ENCODE measurements at regions not wholly inside any gene's neighbourhood (a gene's known extent, or its start where the extent isn't known, plus 50 kb on each side); places are given as distances from the start of the nearest gene placed in this dataset.
A peak's percentile ranks its signal among the peaks of the same experiment; 100 is the strongest.
"Not testable (repeated sequence)": the region's sequence is repeated elsewhere in the genome, so short reads cannot be mapped to it uniquely, and the experiment has no call there.

DNA sequence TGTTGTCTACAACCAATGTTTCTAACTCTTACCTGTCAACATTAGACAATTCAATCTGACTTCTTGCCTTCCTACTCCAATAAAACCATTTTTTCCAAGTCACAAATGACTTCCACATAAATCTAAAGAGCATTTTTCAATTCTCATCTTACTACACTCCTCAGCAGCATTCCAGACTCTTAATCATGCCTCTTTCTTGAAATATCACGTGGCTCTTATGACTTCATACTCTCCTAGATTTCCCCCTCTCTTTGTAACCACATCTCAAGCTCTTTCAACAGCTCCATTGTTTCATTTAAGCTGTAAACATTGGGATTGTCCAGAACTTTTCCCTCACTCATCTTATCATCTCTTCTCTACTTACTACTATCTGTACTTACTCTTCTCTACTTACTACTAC, 666.6 kb downstream of the TTLL7 start:
- H3K27ac Mint-ChIP-seq; H3K4me3 Mint-ChIP-seq; CTCF ChIA-PET; H3K9me3 Mint-ChIP-seq; H3K36me3 Mint-ChIP-seq (ENCODE audit: low read depth); intact Hi-C loops (cut with micrococcal nuclease); H3K4me1 Mint-ChIP-seq (ENCODE audit: low read depth); DNase-seq; H3K27me3 Mint-ChIP-seq (ENCODE audit: low read depth): not testable (repeated sequence)

DNA sequence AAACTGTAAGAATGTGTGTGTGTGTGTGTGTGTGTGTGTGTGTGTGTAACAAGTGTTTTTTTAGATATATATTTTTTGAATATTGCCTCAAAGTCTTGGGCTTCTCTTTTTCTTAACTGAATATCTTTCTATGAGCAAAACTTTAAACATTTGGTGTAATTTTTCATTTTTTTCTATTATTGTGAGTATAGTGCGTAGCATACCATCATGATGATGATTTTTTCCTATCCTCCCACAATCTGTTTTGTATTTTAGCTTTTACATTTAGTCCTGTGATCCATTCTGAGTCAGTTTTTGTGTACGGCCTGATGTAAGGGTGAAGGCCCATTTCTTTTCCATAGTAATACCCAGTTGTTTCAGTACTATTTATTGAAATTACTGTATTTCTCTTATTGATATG, 680.6 kb downstream of the TTLL7 start:
- intact Hi-C loops (cut with micrococcal nuclease): loop anchor here (10.0 kb wide), 2 partner anchors 186 to 546 kb away; no protein-coding TSS in a partner anchor
- DNase-seq: no peak
- CTCF ChIA-PET: no interaction called here
- Mint-ChIP-seq H3K4me1 (ENCODE audit: low read depth) (no peaks in the 10 kb centered on the region), H3K9me3 (peaks cover 1% of the 10 kb centered on the region), H3K27ac (no peak overlapping the region), H3K27me3 (ENCODE audit: low read depth) (no peaks in the 10 kb centered on the region), H3K36me3 (ENCODE audit: low read depth) (peaks cover 1% of the 10 kb centered on the region), H3K4me3 (no peak overlapping the region)

DNA sequence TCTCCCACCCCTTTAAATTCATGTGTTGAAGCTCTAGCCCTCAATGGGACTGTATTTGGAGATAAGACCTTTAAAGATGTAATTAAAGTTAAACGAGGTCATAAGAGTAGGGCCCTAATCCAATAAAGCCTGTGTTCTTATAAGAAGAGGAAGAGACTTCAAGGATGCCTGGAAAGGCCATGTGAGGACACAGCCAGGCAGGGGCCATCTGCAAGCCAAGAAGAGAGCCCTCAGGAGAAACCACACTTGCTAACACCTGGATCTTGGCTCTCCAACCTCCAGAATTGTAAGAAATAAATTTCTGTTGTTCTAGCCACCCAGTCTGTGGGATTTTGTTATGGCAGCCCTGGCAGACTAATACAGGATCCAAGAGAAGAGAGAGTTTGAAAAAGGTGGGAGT, 683.5 kb downstream of the TTLL7 start:
- DNase-seq; H3K4me3 Mint-ChIP-seq; H3K27ac Mint-ChIP-seq; H3K9me3 Mint-ChIP-seq; H3K4me1 Mint-ChIP-seq (ENCODE audit: low read depth); H3K27me3 Mint-ChIP-seq (ENCODE audit: low read depth); H3K36me3 Mint-ChIP-seq (ENCODE audit: low read depth); CTCF ChIA-PET: not testable (repeated sequence)
- intact Hi-C loops (cut with micrococcal nuclease): loop anchor here (10.0 kb wide), 2 partner anchors 189 to 549 kb away; no protein-coding TSS in a partner anchor

DNA sequence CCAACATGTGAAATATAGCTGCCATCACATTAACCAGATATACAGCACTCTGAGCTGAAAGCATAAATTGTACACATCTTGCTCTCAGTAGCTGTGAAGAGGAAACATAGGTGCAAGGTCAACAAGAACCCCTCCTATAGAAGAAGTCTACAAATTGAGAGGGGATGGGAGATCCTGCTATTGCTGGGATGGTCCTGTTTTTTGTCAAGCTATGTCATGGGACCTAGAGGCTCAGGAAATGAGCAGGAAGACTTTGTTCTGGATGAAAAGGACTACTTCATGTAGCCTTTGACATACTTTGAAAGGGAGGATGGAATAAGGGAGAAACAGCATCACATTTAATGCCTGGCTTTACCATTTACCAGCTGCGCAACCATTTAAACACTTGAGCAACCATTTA, 688.8 kb downstream of the TTLL7 start:
- H3K9me3 Mint-ChIP-seq; H3K36me3 Mint-ChIP-seq (ENCODE audit: low read depth); H3K27ac Mint-ChIP-seq; DNase-seq; H3K4me1 Mint-ChIP-seq (ENCODE audit: low read depth); H3K4me3 Mint-ChIP-seq; CTCF ChIA-PET; H3K27me3 Mint-ChIP-seq (ENCODE audit: low read depth): not testable (repeated sequence)
- intact Hi-C loops (cut with micrococcal nuclease): loop anchor here (5.0 to 10.0 kb wide), 3 partner anchors 195 to 555 kb away; no protein-coding TSS in a partner anchor

DNA sequence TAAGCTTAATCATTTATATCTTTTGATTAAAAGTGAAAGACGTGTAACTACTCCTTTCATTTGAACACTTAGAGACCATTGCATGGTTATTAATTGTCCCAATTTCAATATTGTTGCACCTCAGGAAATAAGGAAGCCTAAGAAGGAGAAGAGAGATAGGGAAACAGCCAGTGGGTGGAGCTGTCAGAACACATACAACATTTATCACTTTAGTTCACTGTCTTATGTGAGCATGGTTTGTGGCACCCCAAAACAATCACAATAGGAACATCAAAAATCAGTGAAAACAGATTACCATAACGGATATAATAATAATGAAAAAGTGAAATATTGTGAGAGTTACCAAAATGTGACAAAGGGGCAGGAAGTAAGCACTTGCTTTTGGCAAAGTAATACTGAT, 689.9 kb downstream of the TTLL7 start:
- CTCF ChIA-PET; H3K4me3 Mint-ChIP-seq; H3K27me3 Mint-ChIP-seq (ENCODE audit: low read depth); H3K4me1 Mint-ChIP-seq (ENCODE audit: low read depth); H3K27ac Mint-ChIP-seq; H3K9me3 Mint-ChIP-seq; intact Hi-C loops (cut with micrococcal nuclease); H3K36me3 Mint-ChIP-seq (ENCODE audit: low read depth): not testable (repeated sequence)
- DNase-seq: peak; percentile 21

DNA sequence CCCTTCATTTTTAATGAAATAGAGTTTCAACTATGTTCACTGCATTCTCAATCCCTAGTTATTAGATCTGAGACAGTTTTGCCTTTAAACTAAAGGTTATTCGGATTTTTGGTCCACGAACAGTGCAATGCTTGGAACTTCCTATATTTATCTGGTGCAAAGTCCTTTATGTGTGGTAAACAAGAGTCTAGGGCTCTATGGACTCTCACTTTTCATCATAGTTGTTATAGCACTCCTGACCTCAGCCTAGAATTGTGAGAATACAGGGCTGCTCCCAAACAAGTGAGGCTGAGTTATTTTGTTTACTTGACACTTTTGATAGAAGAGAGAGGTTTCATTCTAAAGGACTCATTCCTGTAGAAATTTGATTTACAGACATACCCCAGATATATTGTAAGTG, 692.1 kb downstream of the TTLL7 start:
- DNase-seq; H3K27me3 Mint-ChIP-seq (ENCODE audit: low read depth); intact Hi-C loops (cut with micrococcal nuclease); H3K27ac Mint-ChIP-seq; H3K4me1 Mint-ChIP-seq (ENCODE audit: low read depth); H3K36me3 Mint-ChIP-seq (ENCODE audit: low read depth); H3K4me3 Mint-ChIP-seq; CTCF ChIA-PET; H3K9me3 Mint-ChIP-seq: not testable (repeated sequence)

DNA sequence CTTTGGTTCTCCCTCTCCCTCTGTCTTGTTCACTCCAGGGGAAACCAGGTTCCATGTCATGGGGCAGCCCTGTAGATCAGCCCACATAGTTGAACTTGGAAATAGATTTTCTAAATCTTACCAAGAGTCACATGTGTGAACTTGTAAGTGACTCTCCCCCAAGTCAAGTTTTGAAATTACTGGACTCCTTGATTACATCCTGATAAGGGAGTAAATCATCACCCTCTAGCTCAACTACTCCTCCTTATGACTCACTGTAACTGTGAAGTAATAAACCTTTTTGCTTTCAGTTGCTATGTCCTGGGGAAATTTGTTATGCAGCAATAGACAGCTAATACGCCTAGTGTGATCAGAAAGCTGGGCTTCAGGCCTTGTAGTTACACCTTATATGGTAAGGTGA, 703.3 kb downstream of the TTLL7 start:
- H3K4me1 Mint-ChIP-seq (ENCODE audit: low read depth); intact Hi-C loops (cut with micrococcal nuclease); H3K27ac Mint-ChIP-seq; H3K27me3 Mint-ChIP-seq (ENCODE audit: low read depth); H3K4me3 Mint-ChIP-seq; H3K9me3 Mint-ChIP-seq; H3K36me3 Mint-ChIP-seq (ENCODE audit: low read depth): not testable (repeated sequence)
- CTCF ChIA-PET: interaction anchor here (0.7 kb wide), 1 partner anchor 599 kb away, joined by 3 read pairs; no protein-coding TSS in a partner anchor
- DNase-seq: peak; percentile 4

DNA sequence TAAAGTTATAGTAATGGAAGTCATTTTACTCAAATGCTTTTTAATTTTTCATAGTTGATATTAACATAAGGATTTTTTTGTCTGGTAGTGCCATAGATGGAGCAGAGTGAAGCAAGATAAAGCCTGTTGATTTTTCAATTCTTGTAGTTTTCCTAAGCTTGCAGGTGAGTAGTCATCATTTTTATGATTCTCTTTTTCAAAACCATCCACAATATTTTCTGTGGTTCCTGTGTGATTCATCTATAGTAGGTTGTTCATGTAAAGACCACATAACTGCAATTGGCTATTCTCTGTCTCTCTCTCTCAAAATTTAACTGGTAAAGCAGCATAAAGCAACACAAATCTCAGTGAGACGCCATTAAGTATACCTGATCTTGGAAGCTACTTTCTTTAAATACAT, 711.5 kb downstream of the TTLL7 start:
- H3K36me3 Mint-ChIP-seq (ENCODE audit: low read depth); H3K9me3 Mint-ChIP-seq; intact Hi-C loops (cut with micrococcal nuclease); CTCF ChIA-PET; H3K4me1 Mint-ChIP-seq (ENCODE audit: low read depth); H3K4me3 Mint-ChIP-seq; DNase-seq; H3K27ac Mint-ChIP-seq; H3K27me3 Mint-ChIP-seq (ENCODE audit: low read depth): not testable (repeated sequence)

DNA sequence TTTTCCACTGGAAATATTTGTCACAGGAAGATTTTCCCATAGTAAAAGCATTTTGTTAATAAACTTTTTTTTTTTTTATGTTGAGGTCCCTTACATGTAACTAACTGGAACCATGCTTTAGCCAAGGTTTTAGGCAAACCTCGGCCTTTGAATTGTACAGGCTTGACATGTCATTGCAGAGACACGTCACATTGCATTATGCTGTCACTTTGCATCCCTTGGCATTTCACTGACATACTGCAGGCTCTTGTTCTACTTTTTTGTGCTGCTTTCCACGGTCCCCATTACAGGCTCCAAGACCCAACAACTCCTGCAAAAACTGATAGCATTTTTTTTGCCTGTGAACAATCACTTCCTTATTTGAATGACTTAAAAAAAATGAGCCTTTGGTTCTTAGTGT, 724.3 kb downstream of the TTLL7 start:
- DNase-seq; H3K36me3 Mint-ChIP-seq (ENCODE audit: low read depth); H3K4me3 Mint-ChIP-seq; intact Hi-C loops (cut with micrococcal nuclease); CTCF ChIA-PET; H3K27ac Mint-ChIP-seq; H3K27me3 Mint-ChIP-seq (ENCODE audit: low read depth); H3K4me1 Mint-ChIP-seq (ENCODE audit: low read depth); H3K9me3 Mint-ChIP-seq: not testable (repeated sequence)

DNA sequence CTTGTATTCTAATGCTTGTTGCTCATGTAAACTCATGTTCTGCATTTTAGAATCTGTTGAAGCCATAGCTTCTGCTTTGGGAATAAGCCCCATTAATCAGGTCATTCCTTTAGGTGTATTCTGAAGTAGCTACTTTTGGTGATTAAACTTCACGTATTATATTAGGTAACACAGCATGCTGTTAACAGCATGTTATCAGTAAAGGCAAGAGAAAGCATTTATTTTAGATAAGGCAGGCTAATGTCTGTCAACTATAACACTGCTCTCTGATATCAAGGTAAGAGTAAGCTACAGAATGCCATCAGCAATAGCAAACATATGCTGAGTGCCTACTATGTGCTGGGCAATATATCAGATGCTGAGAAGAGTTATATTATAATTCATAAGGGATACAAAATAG, 726.4 kb downstream of the TTLL7 start:
- DNase-seq; H3K27ac Mint-ChIP-seq; H3K36me3 Mint-ChIP-seq (ENCODE audit: low read depth); H3K4me1 Mint-ChIP-seq (ENCODE audit: low read depth); H3K27me3 Mint-ChIP-seq (ENCODE audit: low read depth); H3K4me3 Mint-ChIP-seq; intact Hi-C loops (cut with micrococcal nuclease); H3K9me3 Mint-ChIP-seq; CTCF ChIA-PET: not testable (repeated sequence)

DNA sequence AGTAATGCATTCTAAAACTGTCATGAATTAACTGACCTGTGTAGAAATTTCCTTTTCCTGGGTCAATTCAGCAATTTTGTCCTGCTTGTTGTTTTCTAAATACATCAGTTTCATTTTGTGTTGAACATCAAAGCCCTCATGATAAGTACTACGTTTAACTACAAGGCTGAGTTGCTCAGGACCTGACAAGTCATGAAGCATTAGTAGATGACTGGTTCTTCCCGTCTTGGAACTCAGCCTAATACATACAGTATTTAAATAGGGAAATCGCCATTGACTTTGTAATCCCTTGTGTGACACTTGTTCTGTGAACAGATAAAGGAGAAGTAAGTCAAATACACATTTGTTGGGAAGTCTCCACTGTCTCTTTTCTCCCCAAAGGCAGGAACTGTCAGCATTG, 727.1 kb downstream of the TTLL7 start:
- H3K4me1 Mint-ChIP-seq (ENCODE audit: low read depth); H3K36me3 Mint-ChIP-seq (ENCODE audit: low read depth); CTCF ChIA-PET; intact Hi-C loops (cut with micrococcal nuclease); H3K27me3 Mint-ChIP-seq (ENCODE audit: low read depth); H3K4me3 Mint-ChIP-seq; DNase-seq; H3K9me3 Mint-ChIP-seq; H3K27ac Mint-ChIP-seq: not testable (repeated sequence)

DNA sequence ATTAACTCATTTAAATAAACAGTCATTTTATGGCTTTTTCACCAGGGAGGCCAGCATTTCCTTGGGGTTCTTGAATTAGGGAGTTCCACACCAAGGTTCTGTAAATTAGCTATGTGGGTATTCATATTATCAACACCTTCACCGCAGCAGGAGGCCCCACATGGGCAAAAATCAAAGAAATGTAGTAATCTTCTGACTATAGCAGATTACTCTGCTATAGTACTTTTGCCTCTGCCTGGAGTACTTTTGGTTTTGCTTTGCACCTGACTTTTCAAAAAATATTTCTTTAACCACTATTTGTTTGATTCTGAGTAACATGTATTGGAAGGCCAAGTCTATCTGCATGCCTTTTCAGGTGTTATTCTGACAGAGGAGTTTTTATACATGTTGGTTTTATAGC, 728.1 kb downstream of the TTLL7 start:
- DNase-seq; H3K4me1 Mint-ChIP-seq (ENCODE audit: low read depth); H3K36me3 Mint-ChIP-seq (ENCODE audit: low read depth); intact Hi-C loops (cut with micrococcal nuclease); H3K27ac Mint-ChIP-seq; H3K4me3 Mint-ChIP-seq; H3K9me3 Mint-ChIP-seq; H3K27me3 Mint-ChIP-seq (ENCODE audit: low read depth); CTCF ChIA-PET: not testable (repeated sequence)

DNA sequence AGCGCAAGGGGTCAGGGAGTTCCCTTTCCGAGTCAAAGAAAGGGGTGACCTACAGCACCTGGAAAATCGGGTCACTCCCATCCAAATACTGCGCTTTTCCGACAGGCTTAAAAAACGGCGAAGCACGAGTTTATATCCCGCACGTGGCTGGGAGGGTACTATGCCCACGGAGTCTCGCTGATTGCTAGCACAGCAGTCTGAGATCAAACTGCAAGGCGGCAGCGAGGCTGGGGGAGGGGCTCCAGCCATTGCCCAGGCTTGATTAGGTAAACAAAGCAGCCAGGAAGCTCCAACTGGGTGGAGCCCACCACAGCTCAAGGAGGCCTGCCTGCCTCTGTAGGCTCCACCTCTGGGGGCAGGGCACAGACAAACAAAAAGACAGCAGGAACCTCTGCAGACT, 735.1 kb downstream of the TTLL7 start:
- H3K27ac Mint-ChIP-seq; H3K4me3 Mint-ChIP-seq; H3K9me3 Mint-ChIP-seq; H3K36me3 Mint-ChIP-seq (ENCODE audit: low read depth); DNase-seq; H3K4me1 Mint-ChIP-seq (ENCODE audit: low read depth); intact Hi-C loops (cut with micrococcal nuclease); CTCF ChIA-PET; H3K27me3 Mint-ChIP-seq (ENCODE audit: low read depth): not testable (repeated sequence)

DNA sequence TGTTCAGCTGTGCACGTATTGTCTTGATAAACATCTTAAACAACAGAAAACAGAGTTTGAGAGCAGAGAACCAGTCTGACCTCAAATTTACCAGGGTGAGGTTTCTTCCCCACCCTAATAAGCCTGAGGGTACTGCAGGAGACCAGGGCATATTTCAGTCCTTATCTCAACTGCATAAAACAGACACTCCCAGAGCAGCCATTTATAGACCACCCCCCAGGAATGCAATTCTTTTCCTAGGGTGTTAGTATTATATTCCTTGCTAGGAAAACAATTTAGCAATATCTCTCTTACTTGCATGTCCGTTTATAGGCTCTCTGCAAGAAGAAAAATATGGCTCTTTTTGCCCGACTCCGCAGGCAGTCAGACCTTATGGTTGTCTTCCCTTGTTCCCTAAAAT, 747.2 kb downstream of the TTLL7 start:
- peaks cover 15% of the 10 kb centered on the region for H3K9me3 Mint-ChIP-seq
- H3K36me3 Mint-ChIP-seq (ENCODE audit: low read depth); H3K27ac Mint-ChIP-seq; H3K27me3 Mint-ChIP-seq (ENCODE audit: low read depth); intact Hi-C loops (cut with micrococcal nuclease); CTCF ChIA-PET; H3K4me1 Mint-ChIP-seq (ENCODE audit: low read depth); H3K4me3 Mint-ChIP-seq: not testable (repeated sequence)
- peak; percentile 3 for DNase-seq
